Tibial artery (tissue), 4 donors: ENCODE measurements at regions not wholly inside any gene's neighbourhood (a gene's known extent, or its start where the extent isn't known, plus 50 kb on each side); places are given as distances from the start of the nearest gene placed in this dataset.

Source experiments
- DNase-seq, 2 donors: peaks; one replicate each; pipeline ENCODE4 v3.0.0-alpha.2; 2019
- H3K27ac ChIP-seq, 2 donors: fragments of 200-600 bp; sonication (generic) in 1 of 2; 1 replicate in 1 of 2; 2 replicates in 1 of 2; pipeline ENCODE4 v1.5.1; 2018 to 2019; ENCODE audit warnings: mild to moderate bottlenecking in 1 of 2
- H3K27me3 ChIP-seq, 2 donors: fragments of 200-600 bp; sonication (generic) in 1 of 2; one replicate each; pipeline versions ENCODE4 v1.5.1 to v1.6.0; 2016 to 2019
- H3K36me3 ChIP-seq, 3 donors: fragments of 200-600 bp; sonication (generic) in 2 of 3; one replicate each; pipeline ENCODE4 v1.5.1; 2016 to 2019; ENCODE audit warnings: mild to moderate bottlenecking in 2 of 3
- H3K4me1 ChIP-seq, 4 donors: fragments of 200-600 bp; sonication (generic) in 2 of 4; 1 replicate in 3 of 4; 2 replicates in 1 of 4; pipeline ENCODE4 v1.5.1; 2016 to 2019
- H3K4me3 ChIP-seq, 2 donors: fragments of 200-600 bp; sonication (generic) in 1 of 2; 1 replicate in 1 of 2; 2 replicates in 1 of 2; pipeline ENCODE4 v1.5.1; 2018 to 2019; ENCODE audit warnings: mild to moderate bottlenecking in 2 of 2
- H3K9me3 ChIP-seq, 3 donors: fragments of 200-600 bp; sonication (generic) in 1 of 3; one replicate each; pipeline ENCODE4 v1.5.1; 2016 to 2019
- intact Hi-C: fragments of 100-400 bp; cut with DNase I; formaldehyde crosslinking; loops from one replicate; pipeline ENCODE4 v1.15.0; 2023; ENCODE audit warnings: low total_unique reads
- TF ChIP-seq, protein P1 (sequence below), 2 experiments: fragments of 200-600 bp in 1 of 2; fragments of 450-650 bp in 1 of 2; IDR thresholded peaks; one replicate each; pipeline ENCODE4 v1.5.1; 2017 to 2019; ENCODE audit warnings: antibody characterized with exemption in 2 of 2, mild to moderate bottlenecking in 1 of 2, moderate library complexity in 1 of 2

DNA sequence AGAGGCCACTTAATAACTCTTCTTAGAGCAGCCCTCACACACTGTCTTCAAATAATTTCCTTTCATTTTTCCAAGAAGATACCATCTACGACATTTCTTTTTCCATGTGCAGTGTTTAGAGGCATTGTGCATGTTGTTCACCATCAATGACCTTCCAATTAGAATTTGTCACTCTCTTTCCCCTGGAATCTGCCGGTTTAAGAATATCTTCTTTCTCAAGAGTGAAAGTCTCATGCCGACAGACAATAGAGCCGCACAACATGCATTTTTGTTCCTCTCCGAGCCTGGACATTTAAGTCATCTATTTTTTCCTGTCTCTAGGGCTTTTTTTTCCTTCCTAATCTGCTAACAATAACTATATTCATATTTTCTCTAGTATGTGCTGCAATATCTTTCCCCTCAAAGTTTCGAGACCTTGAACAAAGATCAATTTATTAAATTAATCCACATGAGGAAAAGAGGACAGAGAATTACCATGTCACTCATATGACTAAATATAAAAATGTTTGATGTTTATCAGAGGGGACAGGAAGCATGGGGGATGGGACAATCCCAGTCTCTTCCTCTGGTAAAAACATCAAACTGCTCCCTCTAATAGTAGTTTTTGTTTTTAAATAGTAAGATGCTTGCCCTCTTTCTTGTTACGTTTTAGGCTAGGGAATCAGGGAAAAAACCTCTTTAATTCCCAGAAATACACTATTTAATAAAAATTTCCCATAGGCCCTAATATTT is 893.4 kb downstream of the C6orf118 start:
- Histone ChIP-seq H3K4me3 (no peak overlapping the region), H3K27me3 (no peaks in the 10 kb centered on the region), H3K36me3 (no peaks in the 10 kb centered on the region), H3K9me3 (no peaks in the 10 kb centered on the region), H3K27ac (no peak overlapping the region), H3K4me1 (no peaks in the 10 kb centered on the region)
- no peak for DNase-seq
- TF ChIP-seq, protein P1, sequence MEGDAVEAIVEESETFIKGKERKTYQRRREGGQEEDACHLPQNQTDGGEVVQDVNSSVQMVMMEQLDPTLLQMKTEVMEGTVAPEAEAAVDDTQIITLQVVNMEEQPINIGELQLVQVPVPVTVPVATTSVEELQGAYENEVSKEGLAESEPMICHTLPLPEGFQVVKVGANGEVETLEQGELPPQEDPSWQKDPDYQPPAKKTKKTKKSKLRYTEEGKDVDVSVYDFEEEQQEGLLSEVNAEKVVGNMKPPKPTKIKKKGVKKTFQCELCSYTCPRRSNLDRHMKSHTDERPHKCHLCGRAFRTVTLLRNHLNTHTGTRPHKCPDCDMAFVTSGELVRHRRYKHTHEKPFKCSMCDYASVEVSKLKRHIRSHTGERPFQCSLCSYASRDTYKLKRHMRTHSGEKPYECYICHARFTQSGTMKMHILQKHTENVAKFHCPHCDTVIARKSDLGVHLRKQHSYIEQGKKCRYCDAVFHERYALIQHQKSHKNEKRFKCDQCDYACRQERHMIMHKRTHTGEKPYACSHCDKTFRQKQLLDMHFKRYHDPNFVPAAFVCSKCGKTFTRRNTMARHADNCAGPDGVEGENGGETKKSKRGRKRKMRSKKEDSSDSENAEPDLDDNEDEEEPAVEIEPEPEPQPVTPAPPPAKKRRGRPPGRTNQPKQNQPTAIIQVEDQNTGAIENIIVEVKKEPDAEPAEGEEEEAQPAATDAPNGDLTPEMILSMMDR (IDR thresholded peaks at IDR 0.05): no peak
- intact Hi-C loops: no loop called here

DNA sequence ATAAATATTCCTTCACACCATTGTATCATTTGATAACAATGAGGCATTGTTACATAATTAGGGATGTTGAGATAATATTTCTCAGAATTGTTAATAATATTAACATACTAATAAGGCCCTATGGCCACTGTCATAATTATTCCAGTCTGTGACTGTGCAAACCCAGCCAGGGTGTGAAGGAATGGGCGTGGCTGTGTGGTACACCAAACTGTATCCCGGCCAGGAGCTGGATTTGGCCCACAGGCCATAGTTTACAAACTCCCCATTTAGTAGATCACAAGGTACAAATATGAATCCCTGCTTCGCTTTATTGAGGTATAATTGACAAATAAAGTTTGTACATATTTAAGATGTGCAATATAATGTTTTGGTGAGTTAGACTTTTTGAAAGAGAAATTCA is 894.7 kb downstream of the C6orf118 start:
- Histone ChIP-seq H3K9me3 (no peaks in the 10 kb centered on the region), H3K27me3 (no peaks in the 10 kb centered on the region), H3K36me3 (no peaks in the 10 kb centered on the region), H3K27ac (no peak overlapping the region), H3K4me1 (no peaks in the 10 kb centered on the region), H3K4me3 (no peak overlapping the region)
- TF ChIP-seq, protein P1 (IDR thresholded peaks at IDR 0.05): no peak
- no peak for DNase-seq
- intact Hi-C loops: no loop called here

- no peaks in the 10 kb centered on the region for H3K27me3 ChIP-seq
- no peaks in the 10 kb centered on the region for H3K4me1 ChIP-seq
- no peak overlapping the region for H3K27ac ChIP-seq
- H3K36me3 ChIP-seq: no peaks in the 10 kb centered on the region
- H3K9me3 ChIP-seq: no peaks in the 10 kb centered on the region
- intact Hi-C loops: no loop called here
- DNase-seq: no peak
- TF ChIP-seq, protein P1 (IDR thresholded peaks at IDR 0.05): no peak
- H3K4me3 ChIP-seq: no peak overlapping the region
Measured at GRCh38 chr6:164412566-164412965, 896.8 kb downstream of the C6orf118 start.

GRCh38 chr6:164410017-164410416 is 899.4 kb downstream of the C6orf118 start:
- Histone ChIP-seq H3K4me1 (no peaks in the 10 kb centered on the region), H3K4me3 (no peak overlapping the region), H3K27ac (no peak overlapping the region), H3K27me3 (no peaks in the 10 kb centered on the region), H3K9me3 (no peaks in the 10 kb centered on the region), H3K36me3 (no peaks in the 10 kb centered on the region)
- no peak for DNase-seq
- intact Hi-C loops: no loop called here
- TF ChIP-seq, protein P1 (IDR thresholded peaks at IDR 0.05): no peak

DNA sequence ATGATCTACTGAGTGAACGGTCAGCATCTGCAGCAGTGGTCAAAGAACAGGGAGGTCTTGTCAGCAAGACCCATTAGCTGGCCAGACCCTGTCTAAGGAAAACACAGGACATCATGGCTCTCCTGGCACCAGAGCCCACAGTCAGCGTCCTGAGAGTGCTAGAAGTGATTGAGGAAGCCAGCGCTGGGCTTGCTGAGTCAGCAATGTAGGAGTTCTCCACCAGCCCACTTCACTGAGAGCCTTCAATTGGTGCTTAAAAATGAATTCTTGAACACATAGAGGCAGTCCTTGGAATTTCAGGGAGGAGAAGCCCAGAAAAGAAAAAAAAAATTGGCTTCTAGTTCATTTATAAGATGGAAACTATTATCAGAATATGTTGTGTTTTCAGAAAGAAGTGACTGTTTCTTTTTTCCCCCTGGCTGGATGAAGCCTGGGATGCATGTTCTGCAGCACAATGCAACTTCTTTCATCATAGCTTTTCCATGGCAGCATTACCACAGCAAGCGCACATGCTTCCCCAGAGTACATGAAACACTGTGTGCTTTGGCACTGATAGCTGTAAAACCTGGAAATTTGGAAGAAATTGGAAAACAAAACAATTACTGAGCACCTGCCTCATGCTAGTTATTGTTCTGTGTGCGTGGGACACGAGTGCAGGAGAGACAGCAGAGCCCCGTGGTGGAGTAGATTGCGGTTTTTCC is 899.9 kb downstream of the C6orf118 start:
- intact Hi-C loops: no loop called here
- H3K27me3 ChIP-seq: no peaks in the 10 kb centered on the region
- no peak for DNase-seq
- TF ChIP-seq, protein P1 (IDR thresholded peaks at IDR 0.05): no peak
- H3K4me1 ChIP-seq: no peaks in the 10 kb centered on the region
- H3K36me3 ChIP-seq: no peaks in the 10 kb centered on the region
- H3K4me3 ChIP-seq: no peak overlapping the region
- H3K27ac ChIP-seq: no peak overlapping the region
- no peaks in the 10 kb centered on the region for H3K9me3 ChIP-seq
